ENCODE measurements at regions not wholly inside any gene's neighbourhood (a gene's known extent, or its start where the extent isn't known, plus 50 kb on each side); places are given as distances from the start of the nearest gene placed in this dataset.

GRCh38 chr4:83708500-83709175 lies 172.7 kb downstream of the GPAT3 start:
- H3K4me1 ChIP-seq (ENCODE audit: insufficient read depth, low read length) = peaks cover 4% of the 10 kb centered on the region; the same call in 1 of the 2 replicates
- H2BK20ac ChIP-seq (ENCODE audit: low read depth, low read length, poor library complexity, severe bottlenecking) = no peak overlapping the region
- TF ChIP-seq, protein P1, sequence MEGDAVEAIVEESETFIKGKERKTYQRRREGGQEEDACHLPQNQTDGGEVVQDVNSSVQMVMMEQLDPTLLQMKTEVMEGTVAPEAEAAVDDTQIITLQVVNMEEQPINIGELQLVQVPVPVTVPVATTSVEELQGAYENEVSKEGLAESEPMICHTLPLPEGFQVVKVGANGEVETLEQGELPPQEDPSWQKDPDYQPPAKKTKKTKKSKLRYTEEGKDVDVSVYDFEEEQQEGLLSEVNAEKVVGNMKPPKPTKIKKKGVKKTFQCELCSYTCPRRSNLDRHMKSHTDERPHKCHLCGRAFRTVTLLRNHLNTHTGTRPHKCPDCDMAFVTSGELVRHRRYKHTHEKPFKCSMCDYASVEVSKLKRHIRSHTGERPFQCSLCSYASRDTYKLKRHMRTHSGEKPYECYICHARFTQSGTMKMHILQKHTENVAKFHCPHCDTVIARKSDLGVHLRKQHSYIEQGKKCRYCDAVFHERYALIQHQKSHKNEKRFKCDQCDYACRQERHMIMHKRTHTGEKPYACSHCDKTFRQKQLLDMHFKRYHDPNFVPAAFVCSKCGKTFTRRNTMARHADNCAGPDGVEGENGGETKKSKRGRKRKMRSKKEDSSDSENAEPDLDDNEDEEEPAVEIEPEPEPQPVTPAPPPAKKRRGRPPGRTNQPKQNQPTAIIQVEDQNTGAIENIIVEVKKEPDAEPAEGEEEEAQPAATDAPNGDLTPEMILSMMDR (conservative IDR thresholded peaks at IDR 0.05) = no peak
- no peak overlapping the region for H3K27ac ChIP-seq (ENCODE audit: insufficient read length, low read depth, low read length)
- no peak overlapping the region for H2BK120ac ChIP-seq (ENCODE audit: low read depth, low read length, poor library complexity, severe bottlenecking)
- Mint-ChIP-seq H3K36me3 (ENCODE audit: insufficient read depth in 1 of 3, low read depth in 3 of 3) (no peaks in the 10 kb centered on the region), H3K9me3 (no peaks in the 10 kb centered on the region), H3K4me1 (peaks cover 35 to 37% of the 10 kb centered on the region in 2 experiments), H3K4me3 (no peak overlapping the region; a peak in 1 of 5 replicates), H3K27me3 (ENCODE audit: low read depth) (no peaks in the 10 kb centered on the region), H3K27ac (peak overlapping the region in 1 of 3 experiments; percentile 80; a peak in 2 of 7 replicates)
- no peaks in the 10 kb centered on the region for H3K23me2 ChIP-seq (ENCODE audit: insufficient read length, low read depth, low read length, poor library complexity, severe bottlenecking)
- H4K91ac ChIP-seq (ENCODE audit: insufficient read length, low read depth, low read length) = no peak overlapping the region
- no peak overlapping the region for H2BK5ac ChIP-seq (ENCODE audit: insufficient read length, low read length)
- H3K4ac ChIP-seq (ENCODE audit: low read depth, low read length) = no peak overlapping the region
- DNase-seq = no peak
- H4K20me1 ChIP-seq (ENCODE audit: control insufficient read depth, insufficient read depth, insufficient read length) = no peaks in the 10 kb centered on the region
- no peak overlapping the region for H3K9ac ChIP-seq (ENCODE audit: extremely low read depth, insufficient read length, low read length)
- H2BK15ac ChIP-seq (ENCODE audit: low read depth, low read length) = no peak overlapping the region
- no peaks in the 10 kb centered on the region for H3K27me3 ChIP-seq (ENCODE audit: insufficient read depth, low read length)
- no peak overlapping the region for H3T11ph ChIP-seq (ENCODE audit: low read length)
- H4K5ac ChIP-seq (ENCODE audit: insufficient read length, low read depth, low read length) = no peak overlapping the region
- no peak overlapping the region for H3K4me2 ChIP-seq (ENCODE audit: insufficient read depth, insufficient read length, low read length)
- no peak overlapping the region for H2AFZ ChIP-seq (ENCODE audit: low read length)
- H3K79me2 ChIP-seq (ENCODE audit: insufficient read depth, low read length) = no peaks in the 10 kb centered on the region
- no CpG with 5 or more reads among the region's 6 CpGs for WGBS (ENCODE audit: extremely low coverage, insufficient read length, low lambda C conversion rate)
- no peaks in the 10 kb centered on the region for H3K9me3 ChIP-seq (ENCODE audit: control insufficient read depth, low read depth, low read length)
- H3K23ac ChIP-seq (ENCODE audit: insufficient read length, low read depth, low read length) = no peak overlapping the region
- no peak overlapping the region for H3K18ac ChIP-seq (ENCODE audit: insufficient read length, low read depth, low read length)
- no peak overlapping the region for H3K14ac ChIP-seq (ENCODE audit: insufficient read depth, low read length)
- no peak overlapping the region for H4K8ac ChIP-seq (replicated peaks; ENCODE audit: insufficient read length, low read depth, low read length)
- H2AK5ac ChIP-seq (ENCODE audit: insufficient read length, low read length) = no peak overlapping the region
- no peak overlapping the region for H2BK12ac ChIP-seq (ENCODE audit: insufficient read length, low read depth, low read length)
- H3K79me1 ChIP-seq (ENCODE audit: insufficient read depth, low read depth, low read length, poor library complexity, severe bottlenecking) = no peaks in the 10 kb centered on the region
- no peak overlapping the region for H3K56ac ChIP-seq (ENCODE audit: insufficient read length, low read depth, low read length)
